ENCODE measurements at regions not wholly inside any gene's neighbourhood (a gene's known extent, or its start where the extent isn't known, plus 50 kb on each side); places are given as distances from the start of the nearest gene placed in this dataset.

- H3K9me3 ChIP-seq, result no peaks in the 10 kb centered on the region
- H3K4me3 ChIP-seq, result no peak overlapping the region
- DNase-seq (no peak), ATAC-seq (no peak)
- no peak overlapping the region for H3K27ac ChIP-seq
- intact Hi-C loops (cut with DNase I), result no loop called here
- 55 to 77% (median 62%) methylated on average over 1 of the region's 1 CpG for WGBS, 4 donors
- peaks cover 0 to under 1% (median 0%) of the 10 kb centered on the region in 9 donors for H3K27me3 ChIP-seq
- no peaks in the 10 kb centered on the region for H3K4me1 ChIP-seq
- H3K36me3 ChIP-seq, result no peaks in the 10 kb centered on the region
- TF ChIP-seq CTCF (IDR thresholded peaks at IDR 0.05) (no peak), POLR2A (IDR thresholded peaks at IDR 0.05) (no peak)
Observed at GRCh38 chr10:89924261-89924660, 222.9 kb downstream of the KIF20B start.

GRCh38 chr10:89926736-89927135 is 225.3 kb downstream of the KIF20B start:
- Histone ChIP-seq H3K9me3 (peaks cover 0 to 11% (median 0%) of the 10 kb centered on the region in 12 donors), H3K27ac (no peak overlapping the region), H3K4me1 (no peaks in the 10 kb centered on the region), H3K27me3 (no peaks in the 10 kb centered on the region), H3K36me3 (no peaks in the 10 kb centered on the region), H3K4me3 (no peak overlapping the region)
- TF ChIP-seq POLR2A (IDR thresholded peaks at IDR 0.05) (no peak), CTCF (IDR thresholded peaks at IDR 0.05) (no peak)
- intact Hi-C loops (cut with DNase I), result no loop called here
- 90 to 98% (median 91%) methylated on average over 2 of the region's 2 CpGs for WGBS, 4 donors
- ATAC-seq (no peak), DNase-seq (no peak)

- Histone ChIP-seq H3K27ac (no peak overlapping the region), H3K9me3 (peaks cover 0 to 11% (median 0%) of the 10 kb centered on the region in 12 donors), H3K27me3 (no peaks in the 10 kb centered on the region), H3K4me3 (no peak overlapping the region), H3K36me3 (no peaks in the 10 kb centered on the region), H3K4me1 (no peaks in the 10 kb centered on the region)
- 70 to 72% (median 71%) methylated on average over 8 of the region's 8 CpGs for WGBS, 4 donors
- DNase-seq (no peak), ATAC-seq (no peak)
- TF ChIP-seq CTCF (IDR thresholded peaks at IDR 0.05), result no peak
- TF ChIP-seq POLR2A (IDR thresholded peaks at IDR 0.05), result no peak
- intact Hi-C loops (cut with DNase I), result no loop called here
Observed at GRCh38 chr10:89929282-89930026, 228.1 kb downstream of the KIF20B start.

- TF ChIP-seq CTCF (IDR thresholded peaks at IDR 0.05) (no peak), POLR2A (IDR thresholded peaks at IDR 0.05) (no peak)
- no peaks in the 10 kb centered on the region for H3K36me3 ChIP-seq
- H3K27me3 ChIP-seq, result no peaks in the 10 kb centered on the region
- DNase-seq (no peak), ATAC-seq (no peak)
- intact Hi-C loops (cut with DNase I), result no loop called here
- no peak overlapping the region for H3K4me3 ChIP-seq
- H3K4me1 ChIP-seq, result no peaks in the 10 kb centered on the region
- H3K9me3 ChIP-seq, result peaks cover 0 to 10% (median 0%) of the 10 kb centered on the region in 12 donors
- 76 to 92% (median 88%) methylated on average over 3 of the region's 3 CpGs for WGBS, 4 donors
- H3K27ac ChIP-seq, result no peak overlapping the region
Observed at GRCh38 chr10:89937494-89937893, 236.1 kb downstream of the KIF20B start.

Data from heart left ventricle (tissue), 16 donors.